ENCODE measurements at regions not wholly inside any gene's neighbourhood (a gene's known extent, or its start where the extent isn't known, plus 50 kb on each side); places are given as distances from the start of the nearest gene placed in this dataset.
A peak's percentile ranks its signal among the peaks of the same experiment; 100 is the strongest.

GRCh38 chr14:39566795-39567194 is 134.6 kb upstream of the FBXO33 start:
- no peak overlapping the region for H2AFZ ChIP-seq (ENCODE audit: low read length)
- intact Hi-C loops (cut with micrococcal nuclease): no loop called here
- no peak overlapping the region for H3K27ac ChIP-seq (ENCODE audit: low read length)
- TF ChIP-seq, protein P1, sequence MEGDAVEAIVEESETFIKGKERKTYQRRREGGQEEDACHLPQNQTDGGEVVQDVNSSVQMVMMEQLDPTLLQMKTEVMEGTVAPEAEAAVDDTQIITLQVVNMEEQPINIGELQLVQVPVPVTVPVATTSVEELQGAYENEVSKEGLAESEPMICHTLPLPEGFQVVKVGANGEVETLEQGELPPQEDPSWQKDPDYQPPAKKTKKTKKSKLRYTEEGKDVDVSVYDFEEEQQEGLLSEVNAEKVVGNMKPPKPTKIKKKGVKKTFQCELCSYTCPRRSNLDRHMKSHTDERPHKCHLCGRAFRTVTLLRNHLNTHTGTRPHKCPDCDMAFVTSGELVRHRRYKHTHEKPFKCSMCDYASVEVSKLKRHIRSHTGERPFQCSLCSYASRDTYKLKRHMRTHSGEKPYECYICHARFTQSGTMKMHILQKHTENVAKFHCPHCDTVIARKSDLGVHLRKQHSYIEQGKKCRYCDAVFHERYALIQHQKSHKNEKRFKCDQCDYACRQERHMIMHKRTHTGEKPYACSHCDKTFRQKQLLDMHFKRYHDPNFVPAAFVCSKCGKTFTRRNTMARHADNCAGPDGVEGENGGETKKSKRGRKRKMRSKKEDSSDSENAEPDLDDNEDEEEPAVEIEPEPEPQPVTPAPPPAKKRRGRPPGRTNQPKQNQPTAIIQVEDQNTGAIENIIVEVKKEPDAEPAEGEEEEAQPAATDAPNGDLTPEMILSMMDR (conservative IDR thresholded peaks at IDR 0.05; ENCODE audit: low read depth, low read length): no peak
- TF ChIP-seq EZH2phosphoT487 (IDR thresholded peaks at IDR 0.05; ENCODE audit: borderline replicate concordance, low read length) (no peak), EZH2 (IDR thresholded peaks at IDR 0.05; ENCODE audit: low read length, unreplicated experiment) (no peak)
- ChIA-PET CTCF (no interaction called here), POLR2A (ENCODE audit: unreplicated experiment) (no interaction called here)
- no peaks in the 10 kb centered on the region for H3K4me1 ChIP-seq (ENCODE audit: insufficient read depth, low read length)
- no peak overlapping the region for H3K4me3 ChIP-seq (ENCODE audit: low read length)
- no peaks in the 10 kb centered on the region for H3K9me2 ChIP-seq (replicated peaks; ENCODE audit: low read length)
- ATAC-seq (no peak), DNase-seq (no peak)
- no peak overlapping the region for H3K9ac ChIP-seq (ENCODE audit: low read length)
- no peaks in the 10 kb centered on the region for H3K79me2 ChIP-seq (ENCODE audit: low read length)
- no peaks in the 10 kb centered on the region; the same call in 1 of the 2 replicates for H3K27me3 ChIP-seq (ENCODE audit: low read length)
- no peaks in the 10 kb centered on the region for H4K20me1 ChIP-seq (ENCODE audit: low read length)
- no peaks in the 10 kb centered on the region for H3F3A ChIP-seq (ENCODE audit: low read length, unreplicated experiment)
- BruUV-seq (replicated peaks): no TSS peak
- no peaks in the 10 kb centered on the region for H3K36me3 ChIP-seq (ENCODE audit: low read depth, low read length)
- no peak overlapping the region for H3K4me2 ChIP-seq (ENCODE audit: low read length)
- no peaks in the 10 kb centered on the region for H3K9me3 ChIP-seq (ENCODE audit: low read length)

DNA sequence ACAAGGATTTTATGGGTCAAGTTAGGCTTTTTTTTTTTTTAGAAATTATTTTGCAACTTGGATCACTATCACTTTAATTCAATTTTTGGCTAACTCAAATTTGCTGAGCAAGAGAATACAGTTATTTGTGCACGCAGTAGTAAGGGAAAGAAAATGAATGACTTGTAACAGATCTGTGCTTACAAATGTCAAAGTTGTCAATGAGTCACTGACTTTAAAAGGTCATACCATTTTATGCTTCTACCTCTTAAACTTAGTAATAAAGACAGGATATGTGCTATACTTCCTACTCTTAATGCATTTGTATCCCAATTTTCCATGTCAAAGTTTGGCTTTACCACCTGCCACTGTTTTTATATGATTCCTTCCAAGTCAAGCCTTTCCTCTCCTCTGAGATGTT is 131.1 kb upstream of the FBXO33 start:
- POLR2A ChIA-PET (ENCODE audit: unreplicated experiment): no interaction called here
- Histone ChIP-seq H2AFZ (ENCODE audit: low read length) (no peak overlapping the region), H3K27me3 (ENCODE audit: low read length) (no peaks in the 10 kb centered on the region), H3K4me2 (ENCODE audit: low read length) (no peak overlapping the region), H4K20me1 (ENCODE audit: low read length) (no peaks in the 10 kb centered on the region), H3K9me2 (replicated peaks; ENCODE audit: low read length) (no peaks in the 10 kb centered on the region), H3K36me3 (ENCODE audit: low read depth, low read length) (no peaks in the 10 kb centered on the region), H3K79me2 (ENCODE audit: low read length) (no peaks in the 10 kb centered on the region), H3K9me3 (ENCODE audit: low read length) (0 out of 2 replicates have a peak, but pooled peaks cover 12% of the 10 kb centered on the region), H3K27ac (ENCODE audit: low read length) (no peak overlapping the region), H3K4me1 (ENCODE audit: insufficient read depth, low read length) (no peaks in the 10 kb centered on the region), H3K4me3 (ENCODE audit: low read length) (no peak overlapping the region), H3F3A (ENCODE audit: low read length, unreplicated experiment) (no peaks in the 10 kb centered on the region), H3K9ac (ENCODE audit: low read length) (no peak overlapping the region)
- DNase-seq: no peak
- TF ChIP-seq EZH2phosphoT487 (IDR thresholded peaks at IDR 0.05; ENCODE audit: borderline replicate concordance, low read length): no peak
- TF ChIP-seq, protein P1 (conservative IDR thresholded peaks at IDR 0.05; ENCODE audit: low read depth, low read length): no peak
- no peak for TF ChIP-seq EZH2 (IDR thresholded peaks at IDR 0.05; ENCODE audit: low read length, unreplicated experiment)
- peak; percentile 70 for ATAC-seq
- CTCF ChIA-PET: no interaction called here
- no TSS peak for BruUV-seq (replicated peaks)
- intact Hi-C loops (cut with micrococcal nuclease): no loop called here

- Histone ChIP-seq H3K27me3 (ENCODE audit: low read length) (no peaks in the 10 kb centered on the region), H3K9me2 (replicated peaks; ENCODE audit: low read length) (no peaks in the 10 kb centered on the region), H3F3A (ENCODE audit: low read length, unreplicated experiment) (no peaks in the 10 kb centered on the region), H3K4me2 (ENCODE audit: low read length) (no peak overlapping the region), H3K4me1 (ENCODE audit: insufficient read depth, low read length) (no peaks in the 10 kb centered on the region), H3K36me3 (ENCODE audit: low read depth, low read length) (no peaks in the 10 kb centered on the region), H3K79me2 (ENCODE audit: low read length) (no peaks in the 10 kb centered on the region), H4K20me1 (ENCODE audit: low read length) (no peaks in the 10 kb centered on the region), H3K9me3 (ENCODE audit: low read length) (0 out of 2 replicates have a peak, but pooled peaks cover 12% of the 10 kb centered on the region), H3K9ac (ENCODE audit: low read length) (no peak overlapping the region), H2AFZ (ENCODE audit: low read length) (no peak overlapping the region), H3K27ac (ENCODE audit: low read length) (no peak overlapping the region), H3K4me3 (ENCODE audit: low read length) (no peak overlapping the region)
- POLR2A ChIA-PET (ENCODE audit: unreplicated experiment): no interaction called here
- BruUV-seq (replicated peaks): no TSS peak
- ATAC-seq (no peak), DNase-seq (no peak)
- intact Hi-C loops (cut with micrococcal nuclease): no loop called here
- TF ChIP-seq EZH2phosphoT487 (IDR thresholded peaks at IDR 0.05; ENCODE audit: borderline replicate concordance, low read length) (no peak), EZH2 (IDR thresholded peaks at IDR 0.05; ENCODE audit: low read length, unreplicated experiment) (no peak)
- TF ChIP-seq, protein P1 (conservative IDR thresholded peaks at IDR 0.05; ENCODE audit: low read depth, low read length): no peak
- CTCF ChIA-PET: no interaction called here
These were observed 129.9 kb upstream of the FBXO33 start for GRCh38 chr14:39562175-39562574.
